H4 (cell line): ENCODE measurements at regions not wholly inside any gene's neighbourhood (a gene's known extent, or its start where the extent isn't known, plus 50 kb on each side); places are given as distances from the start of the nearest gene placed in this dataset.
"Not testable (repeated sequence)": the region's sequence is repeated elsewhere in the genome, so short reads cannot be mapped to it uniquely, and the experiment has no call there.

Experiments
- DNase-seq: peaks from one replicate; pipeline ENCODE4 v3.0.0-alpha.2; 2015; ENCODE audit warnings: low spot score

DNA sequence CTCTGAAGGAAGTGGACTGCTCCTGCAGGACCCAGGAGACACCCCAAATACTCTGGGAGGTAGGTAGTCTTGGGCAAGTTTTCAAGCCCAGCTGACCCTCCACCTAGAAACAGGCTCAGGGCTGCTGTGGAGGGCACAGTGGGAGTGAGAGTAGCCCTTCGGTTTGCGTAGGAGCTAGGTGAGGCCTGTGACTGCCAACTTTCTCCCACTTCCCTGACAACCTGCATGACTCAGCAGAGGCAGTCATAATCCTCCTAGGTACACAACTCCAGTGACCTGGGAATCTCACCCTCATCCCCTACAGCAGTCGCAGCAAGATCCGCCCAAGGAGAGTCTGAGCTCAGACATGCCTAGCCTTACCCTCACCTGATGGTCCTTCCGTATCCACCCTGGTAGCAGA is 439.1 kb downstream of the CNTNAP4 start:
- DNase-seq = not testable (repeated sequence)

DNA sequence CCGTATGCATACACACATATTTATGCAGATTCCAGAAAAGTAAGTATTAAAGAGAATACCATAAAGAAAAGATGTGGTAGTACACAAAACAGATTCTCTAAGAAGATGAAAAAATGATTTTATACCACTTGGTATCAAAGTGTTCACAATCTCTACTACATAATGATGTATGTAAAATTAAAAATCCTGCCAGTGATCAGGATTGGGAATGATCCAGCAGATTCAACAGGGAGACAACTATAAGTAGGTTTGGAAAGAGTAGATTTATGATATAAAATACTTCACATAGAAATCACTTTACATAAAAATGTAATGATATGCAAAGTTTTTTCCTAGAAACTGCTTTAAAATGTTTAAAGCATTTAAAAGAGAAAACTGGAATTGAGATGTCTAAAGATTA is 447.0 kb downstream of the CNTNAP4 start:
- DNase-seq = no peak

- peak; percentile 64 for DNase-seq
These were observed 452.3 kb downstream of the CNTNAP4 start for GRCh38 chr16:76729525-76729924.

DNA sequence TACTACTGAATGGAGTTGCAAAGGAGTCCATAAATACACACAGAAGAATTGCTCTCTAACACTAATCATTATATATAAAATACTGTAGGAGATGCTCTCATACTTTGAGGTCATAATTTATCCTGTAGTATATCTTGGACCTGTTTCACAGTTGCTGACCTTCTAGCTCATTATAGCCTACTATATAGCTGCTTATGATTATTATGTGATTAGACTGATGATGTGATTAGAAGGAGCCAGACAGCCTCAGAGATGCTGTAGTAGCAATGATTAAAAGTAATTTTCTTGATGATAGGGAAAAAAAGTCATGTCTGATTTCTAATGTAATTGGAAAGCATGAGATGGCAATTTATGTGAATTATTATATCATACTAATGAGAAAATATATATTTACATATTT is 455.7 kb downstream of the CNTNAP4 start:
- no peak for DNase-seq

DNA sequence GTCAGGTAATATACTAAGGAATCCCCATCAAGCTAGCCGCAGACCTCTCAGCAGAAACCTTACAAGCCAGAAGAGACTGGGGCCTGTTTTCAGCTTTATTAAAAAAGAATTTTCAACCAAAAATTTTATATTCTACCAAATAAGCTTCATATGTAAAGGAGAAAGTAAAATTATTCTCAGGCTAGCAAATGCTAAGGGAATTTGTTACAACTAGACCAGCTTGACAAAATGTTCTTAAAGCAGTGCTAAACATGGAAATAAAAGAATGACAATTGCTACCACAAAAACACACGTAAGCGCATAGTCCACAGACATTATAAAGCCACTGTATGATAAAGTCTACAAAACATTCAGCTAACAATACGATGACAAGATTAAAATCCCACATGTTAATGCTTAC is 449.4 kb upstream of the MON1B start:
- DNase-seq = no peak

GRCh38 chr16:76748461-76749348 is 442.3 kb upstream of the MON1B start:
- peak; percentile 8 for DNase-seq

DNA sequence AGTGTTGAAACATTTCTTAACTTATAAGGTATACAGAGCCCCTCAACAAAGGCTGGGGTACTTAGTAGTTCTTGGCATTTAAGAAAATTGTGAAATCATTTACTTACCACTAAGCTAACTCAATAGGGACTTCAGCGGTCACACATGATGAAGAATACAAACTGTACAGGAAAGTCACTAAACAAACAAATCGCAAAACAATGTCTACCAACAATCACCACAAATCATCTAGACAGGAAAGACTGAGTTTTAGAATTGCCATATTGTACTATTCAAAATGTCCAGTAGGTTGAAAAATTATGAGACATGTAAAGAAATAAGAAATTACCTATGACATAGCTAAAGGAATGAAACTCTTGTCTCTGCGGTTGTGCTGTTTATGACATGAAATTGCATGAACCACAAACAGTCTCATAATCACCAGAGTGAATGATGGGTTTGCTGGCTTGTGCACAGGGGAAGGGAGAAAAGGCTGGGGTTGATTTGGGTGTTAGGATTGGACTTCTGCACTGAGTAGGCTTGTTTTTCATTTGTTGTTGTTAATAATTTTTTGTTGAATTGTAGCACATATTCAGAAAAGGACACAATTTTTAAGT is 441.1 kb upstream of the MON1B start:
- peak; percentile 60 for DNase-seq

GRCh38 chr16:76755496-76755895 is 435.5 kb upstream of the MON1B start:
- DNase-seq = no peak

- no peak for DNase-seq
These were observed 434.6 kb upstream of the MON1B start for GRCh38 chr16:76756423-76756822.

DNA sequence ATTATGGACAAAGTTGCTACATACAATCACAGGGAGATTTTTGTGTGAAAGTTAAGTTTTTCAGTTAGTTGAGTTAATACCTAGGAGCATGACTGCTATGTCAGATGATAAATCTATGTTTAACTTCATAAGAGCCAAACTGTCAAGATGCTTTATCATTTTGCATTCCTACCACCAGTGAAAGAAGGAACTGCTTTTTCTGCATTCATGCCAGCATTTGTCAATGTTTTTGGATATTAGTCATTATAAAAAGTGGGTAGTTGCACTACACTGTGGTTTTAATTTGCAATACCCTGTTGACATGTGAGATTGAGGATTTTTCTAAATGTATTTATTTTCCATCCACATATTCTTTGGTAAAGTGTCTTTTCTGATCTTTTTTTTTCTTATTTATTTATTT is 434.0 kb upstream of the MON1B start:
- no peak for DNase-seq

GRCh38 chr16:76766538-76766937 is 424.5 kb upstream of the MON1B start:
- no peak for DNase-seq

DNA sequence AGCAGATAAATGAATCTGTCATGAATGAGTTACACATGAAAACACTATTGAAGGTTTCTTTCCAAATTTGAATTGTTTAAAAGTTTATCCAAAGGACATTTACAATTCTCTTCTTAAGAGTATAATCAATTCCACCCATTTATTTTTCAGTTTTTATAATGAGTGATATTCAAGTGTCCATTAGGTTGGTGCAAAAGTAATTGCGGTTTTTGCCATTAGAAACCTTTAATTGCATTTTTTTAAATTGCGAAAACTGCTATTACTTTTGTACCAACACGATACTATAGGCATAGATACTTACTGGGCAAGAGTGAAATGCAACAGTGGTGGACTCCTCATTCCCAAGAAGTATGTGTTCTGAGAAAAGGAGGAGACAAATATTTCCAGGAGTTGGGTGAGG is 422.7 kb upstream of the MON1B start:
- no peak for DNase-seq

DNA sequence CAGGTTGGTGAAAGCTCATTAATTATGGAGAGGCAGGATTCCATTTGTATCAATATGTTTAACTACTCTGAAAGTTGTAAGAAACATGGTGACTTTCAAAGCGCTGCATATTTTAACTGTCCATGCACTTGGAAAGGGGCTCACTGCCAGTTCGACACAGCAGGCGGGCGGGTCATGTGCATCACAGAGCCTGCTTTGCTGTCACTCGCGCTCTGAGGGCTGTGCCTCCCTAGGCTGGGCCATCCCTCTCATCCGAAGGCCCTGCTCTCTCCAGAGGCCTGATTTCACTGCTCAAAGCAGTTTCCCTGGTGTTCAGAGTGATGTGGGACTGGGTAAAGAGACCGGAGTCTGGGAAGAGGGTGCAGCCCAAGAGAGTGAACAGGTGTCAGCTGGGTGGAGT is 422.0 kb upstream of the MON1B start:
- no peak for DNase-seq

GRCh38 chr16:76771216-76771615 is 419.8 kb upstream of the MON1B start:
- DNase-seq = no peak

GRCh38 chr16:76777721-76778465 is 413.1 kb upstream of the MON1B start:
- DNase-seq = no peak

DNA sequence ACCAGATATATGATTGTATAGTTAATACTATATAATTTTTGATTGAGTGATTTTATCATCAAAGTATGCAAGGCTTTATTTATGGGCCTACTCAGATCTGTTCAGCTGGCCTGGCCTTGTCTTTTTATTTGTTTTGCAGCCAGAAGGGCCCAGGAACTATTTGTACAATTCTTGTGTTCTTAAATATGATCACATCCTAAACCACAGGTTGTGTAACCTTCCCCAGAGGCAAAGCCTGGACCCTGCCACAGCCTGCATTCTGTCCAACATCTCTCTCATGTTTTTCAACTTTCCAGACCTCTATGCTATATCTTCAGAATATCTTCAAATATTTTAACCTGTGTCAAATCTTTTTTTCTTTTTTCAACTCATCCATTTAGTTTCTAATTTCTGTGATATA is 410.4 kb upstream of the MON1B start:
- DNase-seq = no peak

- no peak for DNase-seq
These were observed 406.5 kb upstream of the MON1B start for GRCh38 chr16:76784530-76784929.

- no peak for DNase-seq
These were observed 403.6 kb upstream of the MON1B start for GRCh38 chr16:76787394-76787793.

GRCh38 chr16:76791151-76791550 is 399.8 kb upstream of the MON1B start:
- DNase-seq = no peak

GRCh38 chr16:76796416-76796815 is 394.6 kb upstream of the MON1B start:
- DNase-seq = no peak

- DNase-seq = no peak
These were observed 394.0 kb upstream of the MON1B start for GRCh38 chr16:76796978-76797377.

GRCh38 chr16:76797457-76797856 is 393.5 kb upstream of the MON1B start:
- no peak for DNase-seq

DNA sequence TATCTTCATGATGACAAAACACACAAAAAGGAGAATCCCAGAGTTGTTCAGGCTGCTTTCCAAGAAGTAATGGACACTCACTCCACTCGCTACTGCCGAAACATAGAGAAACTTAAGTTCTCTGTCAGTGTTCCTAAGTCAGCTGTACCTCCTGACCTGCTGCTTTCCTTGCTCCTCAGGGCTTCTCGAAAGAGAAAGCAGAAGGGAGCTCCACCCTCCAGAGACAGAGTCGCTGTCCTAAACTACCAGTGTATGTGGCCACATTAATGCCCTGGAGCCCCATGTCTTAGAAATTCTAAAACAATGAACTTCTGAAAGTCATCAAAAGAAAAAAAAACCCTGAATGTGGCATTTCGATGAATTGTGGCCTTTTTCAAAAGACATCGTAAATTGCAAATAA is 390.8 kb upstream of the MON1B start:
- DNase-seq = peak; percentile 29
